Prostate gland (tissue), 2 donors: ENCODE measurements at regions not wholly inside any gene's neighbourhood (a gene's known extent, or its start where the extent isn't known, plus 50 kb on each side); places are given as distances from the start of the nearest gene placed in this dataset.

Source experiments
- DNase-seq: peaks from one replicate; pipeline ENCODE4 v3.0.0-alpha.2; 2019; ENCODE audit warnings: low spot score
- H3K27ac ChIP-seq, 2 donors: fragments of 200-600 bp; sonication (generic); 2 replicates each; pipeline ENCODE4 v1.5.1; 2017 to 2019
- H3K27me3 ChIP-seq: fragments of 200-600 bp; sonication (generic); replicated peaks from 2 replicates; pipeline ENCODE4 v1.5.1; 2019; ENCODE audit not compliant: insufficient read depth
- H3K36me3 ChIP-seq, 2 donors: fragments of 200-600 bp; sonication (generic); 1 replicate in 1 of 2; 2 replicates in 1 of 2; pipeline versions ENCODE4 v1.5.1 to v1.8.1; 2017 to 2019
- H3K4me1 ChIP-seq: fragments of 200-600 bp; sonication (generic); replicated peaks from 2 replicates; pipeline ENCODE4 v1.5.1; 2019
- H3K4me3 ChIP-seq, 2 donors: fragments of 200-600 bp; sonication (generic); 2 replicates each; pipeline ENCODE4 v1.5.1; 2017 to 2019
- H3K9me3 ChIP-seq: fragments of 200-600 bp; sonication (generic); 2 replicates; pipeline ENCODE4 v1.5.1; 2017
- CTCF ChIP-seq, 4 experiments: fragments of 200-600 bp in 2 of 4; fragments of 450-650 bp in 2 of 4; sonication (generic) in 2 of 4; IDR thresholded peaks; 1 replicate in 3 of 4; 2 replicates in 1 of 4; pipeline ENCODE4 v1.5.1; 2016 to 2019; ENCODE audit warnings: antibody characterized with exemption in 4 of 4, mild to moderate bottlenecking in 2 of 4, moderate library complexity in 2 of 4
- POLR2A ChIP-seq: fragments of 450-650 bp; IDR thresholded peaks from one replicate; pipeline ENCODE4 v1.6.1; 2016; ENCODE audit warnings: antibody characterized with exemption, mild to moderate bottlenecking
- POLR2AphosphoS5 ChIP-seq: sonication (generic); formaldehyde crosslinking; IDR thresholded peaks from one replicate; pipeline ENCODE4 v1.6.1; 2017; ENCODE audit warnings: antibody characterized with exemption
- WGBS: methylation state at CpG from one replicate; pipeline ENCODE4 v1.1.5; 2018; 5-methylcytosine and 5-hydroxymethylcytosine counted together
- intact Hi-C: fragments of 100-400 bp; cut with DNase I; formaldehyde crosslinking; loops from one replicate; pipeline ENCODE4 v1.14.2; 2022

DNA sequence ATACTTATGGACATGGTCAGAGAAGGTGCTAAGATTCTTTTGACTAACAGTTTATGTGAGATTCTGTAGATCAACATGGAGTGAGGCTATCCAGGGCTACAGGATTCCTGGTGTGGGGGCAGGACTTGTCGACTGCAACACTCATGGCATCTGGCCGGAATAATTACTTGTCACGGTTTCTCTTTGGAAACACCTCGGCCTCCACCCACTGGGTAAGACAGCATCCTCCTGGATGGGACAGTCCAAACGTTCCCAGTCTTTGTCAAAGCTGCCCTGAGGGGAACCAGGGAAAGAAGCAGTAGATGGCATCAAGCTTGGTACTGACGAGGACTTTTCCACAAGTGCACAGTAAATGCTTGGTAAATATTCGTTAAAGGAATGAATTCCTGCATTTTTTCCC lies 762.8 kb downstream of the BRD1 start:
- Histone ChIP-seq H3K9me3 (no peaks in the 10 kb centered on the region), H3K27me3 (peaks cover 3% of the 10 kb centered on the region), H3K36me3 (no peaks in the 10 kb centered on the region), H3K27ac (no peak overlapping the region), H3K4me3 (no peak overlapping the region), H3K4me1 (no peaks in the 10 kb centered on the region)
- no peak for DNase-seq
- WGBS = 79% methylated on average over 7 of the region's 7 CpGs
- no peak for TF ChIP-seq CTCF (IDR thresholded peaks at IDR 0.05)
- intact Hi-C loops = no loop called here

DNA sequence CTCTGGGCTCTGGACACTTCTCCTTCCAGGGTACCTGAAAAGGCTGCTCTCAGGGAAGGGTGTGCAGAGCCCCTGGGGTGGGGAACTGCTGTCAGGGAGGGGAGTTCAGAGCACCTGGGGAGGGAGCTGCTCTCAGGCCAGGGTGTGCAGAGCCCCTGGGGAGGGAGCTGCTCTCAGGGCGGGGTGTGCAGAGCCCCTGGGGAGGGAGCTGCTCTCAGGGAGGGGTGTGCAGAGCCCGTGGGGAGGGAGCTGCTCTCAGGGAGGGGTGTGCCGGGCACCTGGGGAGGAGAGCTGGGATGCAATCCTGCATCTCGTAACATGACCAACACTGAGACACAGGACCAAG lies 764.2 kb downstream of the BRD1 start:
- 49% methylated on average over 4 of the region's 4 CpGs for WGBS
- no peak for DNase-seq
- no peak overlapping the region for H3K27ac ChIP-seq
- H3K27me3 ChIP-seq = peaks cover 3% of the 10 kb centered on the region
- intact Hi-C loops = no loop called here
- no peak for TF ChIP-seq POLR2AphosphoS5
- no peak for TF ChIP-seq CTCF (IDR thresholded peaks at IDR 0.05)
- no peak for TF ChIP-seq POLR2A
- no peaks in the 10 kb centered on the region for H3K9me3 ChIP-seq
- no peaks in the 10 kb centered on the region for H3K4me1 ChIP-seq
- no peaks in the 10 kb centered on the region for H3K36me3 ChIP-seq
- no peak overlapping the region for H3K4me3 ChIP-seq

- H3K27me3 ChIP-seq = peaks cover 3% of the 10 kb centered on the region
- no peaks in the 10 kb centered on the region for H3K9me3 ChIP-seq
- no peak overlapping the region for H3K27ac ChIP-seq
- DNase-seq = no peak
- WGBS = 51% methylated on average over 12 of the region's 12 CpGs
- no peaks in the 10 kb centered on the region for H3K36me3 ChIP-seq
- H3K4me1 ChIP-seq = no peaks in the 10 kb centered on the region
- TF ChIP-seq POLR2A = no peak
- no peak overlapping the region for H3K4me3 ChIP-seq
- intact Hi-C loops = no loop called here
Measured at GRCh38 chr22:49062802-49063544, 764.7 kb downstream of the BRD1 start.

DNA sequence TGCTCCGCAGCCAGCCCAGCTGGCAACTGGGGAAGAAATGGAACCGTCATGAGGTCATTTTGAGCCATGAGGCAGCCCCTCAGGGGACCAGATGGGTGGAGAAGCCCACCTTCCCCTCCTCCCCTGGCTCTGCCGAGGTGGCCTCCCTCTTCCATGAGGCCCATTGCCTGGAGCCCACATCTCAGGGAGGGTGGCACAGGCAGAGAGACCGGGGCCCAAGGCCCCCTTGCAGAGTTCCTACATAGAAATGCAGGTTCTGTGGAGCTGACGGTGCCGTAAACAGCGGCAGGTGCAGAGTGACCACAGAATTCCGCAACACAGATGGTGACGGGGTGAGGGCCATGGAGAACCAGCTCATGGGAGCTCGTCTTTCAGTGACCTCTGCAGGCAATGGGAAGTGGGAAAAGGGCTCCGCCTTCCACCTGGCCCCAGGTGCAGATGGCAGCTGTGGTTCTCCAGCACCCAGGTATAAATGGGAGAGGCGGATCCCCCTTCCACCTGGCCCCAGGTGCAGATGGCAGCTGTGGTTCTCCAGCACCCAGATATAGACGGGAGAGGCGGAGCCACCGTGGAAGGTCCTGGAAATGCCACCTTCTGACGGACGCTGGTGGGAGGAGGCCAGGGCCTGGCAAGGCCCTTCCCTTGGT lies 765.4 kb downstream of the BRD1 start:
- H3K36me3 ChIP-seq = no peaks in the 10 kb centered on the region
- no peak for DNase-seq
- WGBS = 69% methylated on average over 17 of the region's 17 CpGs
- no peak overlapping the region for H3K27ac ChIP-seq
- H3K4me1 ChIP-seq = no peaks in the 10 kb centered on the region
- no peak overlapping the region for H3K4me3 ChIP-seq
- peaks cover 3% of the 10 kb centered on the region for H3K27me3 ChIP-seq
- intact Hi-C loops = no loop called here
- no peak for TF ChIP-seq POLR2A
- TF ChIP-seq POLR2AphosphoS5 = no peak
- no peak for TF ChIP-seq CTCF (IDR thresholded peaks at IDR 0.05)
- H3K9me3 ChIP-seq = no peaks in the 10 kb centered on the region

- Histone ChIP-seq H3K4me3 (no peak overlapping the region), H3K27ac (no peak overlapping the region), H3K9me3 (no peaks in the 10 kb centered on the region), H3K36me3 (no peaks in the 10 kb centered on the region), H3K4me1 (no peaks in the 10 kb centered on the region), H3K27me3 (peaks cover 3% of the 10 kb centered on the region)
- 86% methylated on average over 7 of the region's 7 CpGs for WGBS
- intact Hi-C loops = no loop called here
- DNase-seq = no peak
- TF ChIP-seq POLR2A (no peak), CTCF (IDR thresholded peaks at IDR 0.05) (no peak), POLR2AphosphoS5 (no peak)
Measured at GRCh38 chr22:49057910-49058309, 769.8 kb downstream of the BRD1 start.
